ENCODE measurements at regions not wholly inside any gene's neighbourhood (a gene's known extent, or its start where the extent isn't known, plus 50 kb on each side); places are given as distances from the start of the nearest gene placed in this dataset.

DNA sequence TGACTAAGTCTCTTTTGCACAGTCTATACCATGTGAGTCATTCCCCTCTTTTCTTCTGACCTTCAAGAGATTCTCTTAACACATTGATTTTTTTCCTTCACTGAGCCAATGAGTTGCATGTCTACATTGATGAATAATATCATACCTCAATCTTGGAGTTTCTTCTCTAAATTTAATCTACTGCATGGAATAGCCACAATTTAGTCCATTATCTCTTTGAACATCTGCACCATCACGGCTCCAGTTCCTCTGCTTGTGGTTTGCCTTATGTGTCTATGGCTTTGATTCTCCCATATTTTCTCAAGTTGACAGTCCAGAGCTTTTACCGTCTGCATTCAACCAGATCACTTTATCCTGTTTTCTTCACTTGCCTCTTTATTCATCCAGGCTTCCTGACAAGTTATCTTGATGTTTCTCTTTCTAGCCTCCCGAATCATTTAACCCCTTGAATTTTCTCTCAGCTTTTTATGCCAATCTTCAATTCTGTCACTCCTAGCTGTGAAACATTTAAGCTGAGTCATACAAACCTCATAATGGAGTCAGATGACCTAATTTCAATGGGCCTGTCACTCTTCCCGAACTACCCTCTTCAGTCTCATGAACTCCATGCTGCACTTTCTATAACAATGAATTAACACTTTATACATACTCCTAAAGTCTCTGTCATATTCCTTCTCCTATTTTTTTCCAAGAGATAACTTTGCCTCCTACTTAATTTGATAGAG, 222.3 kb downstream of the CPE start:
- no peak for DNase-seq (ENCODE audit: low read depth)
- no peak overlapping the region for H3K4me3 ChIP-seq (ENCODE audit: low read length)
- TF ChIP-seq, protein P1, sequence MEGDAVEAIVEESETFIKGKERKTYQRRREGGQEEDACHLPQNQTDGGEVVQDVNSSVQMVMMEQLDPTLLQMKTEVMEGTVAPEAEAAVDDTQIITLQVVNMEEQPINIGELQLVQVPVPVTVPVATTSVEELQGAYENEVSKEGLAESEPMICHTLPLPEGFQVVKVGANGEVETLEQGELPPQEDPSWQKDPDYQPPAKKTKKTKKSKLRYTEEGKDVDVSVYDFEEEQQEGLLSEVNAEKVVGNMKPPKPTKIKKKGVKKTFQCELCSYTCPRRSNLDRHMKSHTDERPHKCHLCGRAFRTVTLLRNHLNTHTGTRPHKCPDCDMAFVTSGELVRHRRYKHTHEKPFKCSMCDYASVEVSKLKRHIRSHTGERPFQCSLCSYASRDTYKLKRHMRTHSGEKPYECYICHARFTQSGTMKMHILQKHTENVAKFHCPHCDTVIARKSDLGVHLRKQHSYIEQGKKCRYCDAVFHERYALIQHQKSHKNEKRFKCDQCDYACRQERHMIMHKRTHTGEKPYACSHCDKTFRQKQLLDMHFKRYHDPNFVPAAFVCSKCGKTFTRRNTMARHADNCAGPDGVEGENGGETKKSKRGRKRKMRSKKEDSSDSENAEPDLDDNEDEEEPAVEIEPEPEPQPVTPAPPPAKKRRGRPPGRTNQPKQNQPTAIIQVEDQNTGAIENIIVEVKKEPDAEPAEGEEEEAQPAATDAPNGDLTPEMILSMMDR (conservative IDR thresholded peaks at IDR 0.05; ENCODE audit: low read depth, low read length) = no peak

DNA sequence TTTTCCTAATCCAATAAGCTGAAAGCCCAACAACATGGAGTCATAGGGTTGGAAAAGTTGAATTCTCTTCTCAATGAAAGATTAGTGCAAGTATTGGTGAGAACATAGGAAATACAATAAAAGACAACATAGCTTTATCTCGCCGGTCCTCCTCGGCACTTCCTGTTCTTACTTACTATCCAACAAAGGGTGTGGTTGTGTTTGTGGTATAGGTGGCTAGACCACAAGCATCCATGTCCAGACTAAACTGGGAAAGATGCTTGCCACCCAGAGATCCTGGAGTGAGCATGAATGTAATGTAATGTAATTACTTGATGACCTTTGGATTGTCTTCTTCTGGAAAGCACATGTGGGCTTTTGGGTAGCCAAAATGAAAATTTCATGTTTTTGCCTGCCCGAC, 223.8 kb downstream of the CPE start:
- no peak overlapping the region for H3K4me3 ChIP-seq (ENCODE audit: low read length)
- no peak for DNase-seq (ENCODE audit: low read depth)
- TF ChIP-seq, protein P1 (conservative IDR thresholded peaks at IDR 0.05; ENCODE audit: low read depth, low read length) = no peak

DNA sequence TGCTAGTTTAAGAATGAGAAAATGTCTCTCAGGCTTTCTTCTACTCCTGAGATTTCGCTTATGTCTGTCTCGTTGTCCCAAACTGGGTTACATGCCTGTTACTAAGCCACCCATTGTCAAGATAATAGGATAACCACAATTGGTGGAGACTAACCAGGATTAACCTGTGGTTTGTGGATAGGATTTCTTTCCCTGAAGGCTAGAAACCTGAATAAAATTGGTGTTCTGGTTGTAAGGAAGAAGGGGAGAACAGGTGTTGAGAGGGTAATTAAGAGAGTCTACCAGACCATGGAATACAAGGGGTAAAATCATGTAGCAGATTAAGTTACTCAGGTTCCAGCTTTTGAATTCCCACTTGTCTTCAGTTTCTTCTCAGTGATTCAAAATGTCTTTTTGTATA, 225.4 kb downstream of the CPE start:
- DNase-seq (ENCODE audit: low read depth) = no peak
- no peak overlapping the region for H3K4me3 ChIP-seq (ENCODE audit: low read length)
- TF ChIP-seq, protein P1 (conservative IDR thresholded peaks at IDR 0.05; ENCODE audit: low read depth, low read length) = no peak

DNA sequence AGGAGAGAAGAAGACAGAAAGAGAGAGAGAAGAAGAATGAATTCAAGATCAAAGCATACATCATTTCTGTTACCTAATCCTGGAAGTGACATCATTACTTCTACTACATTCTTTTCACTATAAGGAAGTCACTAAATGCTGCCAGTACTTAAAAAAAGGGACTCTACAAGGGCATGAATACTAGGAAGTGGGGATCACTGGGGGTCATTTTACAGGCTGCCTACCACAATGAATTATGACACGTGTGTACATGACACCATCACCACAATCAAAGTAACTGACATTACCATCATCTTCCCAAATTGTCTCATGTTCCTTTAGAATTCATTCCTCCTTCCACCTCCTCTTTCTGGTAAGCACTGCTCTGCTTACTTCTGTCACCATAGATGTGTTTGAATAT, 227.0 kb downstream of the CPE start:
- no peak overlapping the region for H3K4me3 ChIP-seq (ENCODE audit: low read length)
- no peak for DNase-seq (ENCODE audit: low read depth)
- TF ChIP-seq, protein P1 (conservative IDR thresholded peaks at IDR 0.05; ENCODE audit: low read depth, low read length) = no peak

DNA sequence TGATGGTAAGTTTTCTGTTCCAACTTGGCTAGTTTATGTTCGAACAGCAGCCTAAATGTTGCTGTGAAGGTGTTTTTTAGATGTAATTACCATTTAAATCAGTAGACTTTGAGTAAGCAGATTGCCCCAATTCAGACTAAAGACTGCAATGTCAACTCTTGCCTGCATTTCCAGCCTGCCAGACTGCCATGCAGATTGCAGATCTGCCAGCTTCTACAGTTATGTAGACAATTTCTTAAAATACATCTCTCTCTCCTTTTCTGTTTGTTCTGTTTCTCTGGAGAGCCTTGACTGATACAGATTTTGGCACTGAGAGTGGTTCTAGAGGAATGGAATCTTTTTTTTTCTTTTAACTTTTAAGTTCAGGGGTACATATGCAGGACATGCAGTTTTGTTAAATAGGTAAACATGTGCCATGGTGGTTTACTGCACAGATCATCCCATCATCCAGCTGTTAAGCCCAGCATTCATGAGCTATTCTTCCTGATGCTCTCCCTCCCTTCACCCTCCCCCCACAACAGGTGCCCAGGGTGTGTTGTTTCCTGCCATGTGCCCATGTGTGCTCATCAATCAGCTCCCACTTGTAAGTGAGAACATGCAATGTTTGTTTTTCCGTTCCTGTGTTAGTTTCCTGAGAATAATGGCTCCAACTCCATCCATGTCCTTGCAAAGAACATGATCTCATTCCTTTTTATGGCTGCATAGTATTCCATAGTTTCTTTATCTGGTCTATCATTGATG, 227.8 kb downstream of the CPE start:
- TF ChIP-seq, protein P1 (conservative IDR thresholded peaks at IDR 0.05; ENCODE audit: low read depth, low read length) = no peak
- no peak overlapping the region for H3K4me3 ChIP-seq (ENCODE audit: low read length)
- DNase-seq (ENCODE audit: low read depth) = no peak

DNA sequence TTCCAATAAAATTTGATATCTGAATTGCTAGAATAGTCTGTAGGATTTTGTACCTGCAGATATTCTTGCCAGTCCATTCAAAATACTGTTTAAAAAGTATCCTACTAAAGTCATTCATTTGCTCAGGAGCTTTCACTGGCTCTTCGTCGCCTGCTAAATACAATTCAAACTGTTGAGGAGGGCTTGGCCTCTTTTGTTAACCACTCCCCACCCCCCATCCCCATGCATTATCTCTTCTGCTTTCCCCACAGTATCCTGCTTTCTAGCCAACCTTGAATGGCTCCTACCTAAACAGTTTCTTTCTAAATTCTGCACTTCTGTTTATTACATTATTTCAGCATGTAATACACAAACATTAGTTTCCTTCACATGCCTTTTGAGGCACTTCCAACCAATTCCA, 230.8 kb downstream of the CPE start:
- no peak for DNase-seq (ENCODE audit: low read depth)
- TF ChIP-seq, protein P1 (conservative IDR thresholded peaks at IDR 0.05; ENCODE audit: low read depth, low read length) = no peak

More for the DNA sequence above, 230.8 kb downstream of the CPE start:
- H3K4me3 ChIP-seq (ENCODE audit: low read length) = no peak overlapping the region
